Stimulated activated CD8-positive, alpha-beta memory T cell treated with anti-CD3 and anti-CD28 coated beads, Interleukin-12 subunit alpha, Interleukin-12 subunit beta, amount 100 ng/mL, for 4 hours (primary cell): ENCODE measurements at regions not wholly inside any gene's neighbourhood (a gene's known extent, or its start where the extent isn't known, plus 50 kb on each side); places are given as distances from the start of the nearest gene placed in this dataset.

Experiments
- DNase-seq: peaks from one replicate; pipeline ENCODE4 v3.0.0-alpha.2; 2020; ENCODE audit warnings: low read depth

- DNase-seq = no peak
Observed at GRCh38 chr4:152021788-152022438, 261.1 kb upstream of the GATB start.

- no peak for DNase-seq
Observed at GRCh38 chr4:152020073-152020472, 259.3 kb upstream of the GATB start.

GRCh38 chr4:152016303-152016620 is 255.5 kb upstream of the GATB start:
- DNase-seq = no peak

GRCh38 chr4:152015597-152016302 is 254.9 kb upstream of the GATB start:
- no peak for DNase-seq

- peak; percentile 10 for DNase-seq
Observed at GRCh38 chr4:152014280-152014679, 253.5 kb upstream of the GATB start.

- DNase-seq = no peak
Observed at GRCh38 chr4:152011469-152011868, 250.7 kb upstream of the GATB start.

GRCh38 chr4:152010710-152011079 is 249.9 kb upstream of the GATB start:
- no peak for DNase-seq

- no peak for DNase-seq
Observed at GRCh38 chr4:152009983-152010709, 249.3 kb upstream of the GATB start.

GRCh38 chr4:152009031-152009670 is 248.3 kb upstream of the GATB start:
- no peak for DNase-seq

GRCh38 chr4:152007111-152007510 is 246.3 kb upstream of the GATB start:
- DNase-seq = no peak

GRCh38 chr4:152004801-152005200 is 244.0 kb upstream of the GATB start:
- DNase-seq = no peak

GRCh38 chr4:152000518-152000917 is 239.7 kb upstream of the GATB start:
- DNase-seq = no peak

- no peak for DNase-seq
Observed at GRCh38 chr4:151998723-151999122, 237.9 kb upstream of the GATB start.

GRCh38 chr4:151997461-151997860 is 236.7 kb upstream of the GATB start:
- no peak for DNase-seq

- DNase-seq = no peak
Observed at GRCh38 chr4:151994429-151994828, 233.6 kb upstream of the GATB start.

GRCh38 chr4:151993521-151993920 is 232.7 kb upstream of the GATB start:
- no peak for DNase-seq

GRCh38 chr4:151992332-151993154 is 231.7 kb upstream of the GATB start:
- no peak for DNase-seq

GRCh38 chr4:151991884-151992167 is 231.0 kb upstream of the GATB start:
- DNase-seq = no peak

GRCh38 chr4:151991001-151991883 is 230.4 kb upstream of the GATB start:
- no peak for DNase-seq

- DNase-seq = no peak
Observed at GRCh38 chr4:151990201-151990600, 229.4 kb upstream of the GATB start.

GRCh38 chr4:151988591-151988990 is 227.8 kb upstream of the GATB start:
- no peak for DNase-seq
